Loucy (cell line): ENCODE measurements at regions not wholly inside any gene's neighbourhood (a gene's known extent, or its start where the extent isn't known, plus 50 kb on each side); places are given as distances from the start of the nearest gene placed in this dataset.

ENCODE experiments used
- H2AFZ ChIP-seq: fragments of 200-600 bp; sonication (generic); 2 replicates; pipeline ENCODE4 v1.6.0; 2016; ENCODE audit warnings: antibody characterized with exemption, mild to moderate bottlenecking, low read length, moderate library complexity
- H3F3A ChIP-seq: fragments of 200-600 bp; 2 replicates; pipeline ENCODE4 v1.6.0; 2016; ENCODE audit warnings: antibody characterized with exemption, low read depth, mild to moderate bottlenecking
- H3K27me3 ChIP-seq: fragments of 200-600 bp; sonication (generic); 2 replicates; pipeline ENCODE4 v1.6.1; 2014; ENCODE audit warnings: low read length, mild to moderate bottlenecking; ENCODE audit not compliant: insufficient read depth, poor library complexity, severe bottlenecking
- H3K36me3 ChIP-seq: fragments of 200-600 bp; sonication (generic); 2 replicates; pipeline ENCODE4 v1.6.1; 2016; ENCODE audit warnings: low read length; ENCODE audit not compliant: insufficient read depth
- H3K4me1 ChIP-seq: fragments of 200-600 bp; sonication (generic); 2 replicates; pipeline ENCODE4 v1.5.1; 2014; ENCODE audit warnings: low read length, mild to moderate bottlenecking; ENCODE audit not compliant: insufficient read depth, poor library complexity, severe bottlenecking
- H3K4me2 ChIP-seq: fragments of 200-600 bp; sonication (generic); 2 replicates; pipeline ENCODE4 v1.6.0; 2014; ENCODE audit warnings: antibody characterized with exemption, low read length, low read depth, mild to moderate bottlenecking; ENCODE audit not compliant: poor library complexity, severe bottlenecking
- H3K4me3 ChIP-seq: fragments of 200-600 bp; sonication (generic); 2 replicates; pipeline ENCODE4 v1.5.1; 2014; ENCODE audit warnings: low read length, mild to moderate bottlenecking, mixed read lengths; ENCODE audit not compliant: poor library complexity, severe bottlenecking
- H3K79me2 ChIP-seq: fragments of 200-600 bp; sonication (generic); 2 replicates; pipeline ENCODE4 v1.6.1; 2014; ENCODE audit warnings: low read length; ENCODE audit not compliant: insufficient read depth
- H3K9ac ChIP-seq: fragments of 200-600 bp; sonication (generic); 2 replicates; pipeline ENCODE4 v1.6.0; 2014; ENCODE audit warnings: mild to moderate bottlenecking, low read depth, low read length, moderate library complexity; ENCODE audit not compliant: poor library complexity, severe bottlenecking
- H3K9me2 ChIP-seq: fragments of 200-600 bp; sonication (generic); replicated peaks from 2 replicates; pipeline ENCODE4 v1.6.1; 2016; ENCODE audit warnings: low read depth, low read length, mixed read lengths
- H3K9me3 ChIP-seq: fragments of 200-600 bp; sonication (generic); 2 replicates; pipeline ENCODE4 v1.6.1; 2014; ENCODE audit warnings: mild to moderate bottlenecking, antibody characterized with exemption, low read length, low read depth; ENCODE audit not compliant: insufficient read depth
- H4K20me1 ChIP-seq: fragments of 200-600 bp; sonication (generic); 2 replicates; pipeline ENCODE4 v1.6.0; 2014; ENCODE audit warnings: antibody characterized with exemption, low read length, mild to moderate bottlenecking; ENCODE audit not compliant: insufficient read depth, poor library complexity, severe bottlenecking
- EZH2phosphoT487 ChIP-seq: fragments of 200-600 bp; IDR thresholded peaks from 2 replicates; pipeline ENCODE4 v1.6.1; 2018; ENCODE audit warnings: antibody characterized with exemption, mild to moderate bottlenecking, moderate library complexity, borderline replicate concordance
- TF ChIP-seq, protein P1 (sequence below): fragments of 200-600 bp; sonication (generic); conservative IDR thresholded peaks from 2 replicates; pipeline ENCODE4 v1.5.1; 2014; ENCODE audit warnings: mild to moderate bottlenecking, antibody characterized with exemption, low read length

DNA sequence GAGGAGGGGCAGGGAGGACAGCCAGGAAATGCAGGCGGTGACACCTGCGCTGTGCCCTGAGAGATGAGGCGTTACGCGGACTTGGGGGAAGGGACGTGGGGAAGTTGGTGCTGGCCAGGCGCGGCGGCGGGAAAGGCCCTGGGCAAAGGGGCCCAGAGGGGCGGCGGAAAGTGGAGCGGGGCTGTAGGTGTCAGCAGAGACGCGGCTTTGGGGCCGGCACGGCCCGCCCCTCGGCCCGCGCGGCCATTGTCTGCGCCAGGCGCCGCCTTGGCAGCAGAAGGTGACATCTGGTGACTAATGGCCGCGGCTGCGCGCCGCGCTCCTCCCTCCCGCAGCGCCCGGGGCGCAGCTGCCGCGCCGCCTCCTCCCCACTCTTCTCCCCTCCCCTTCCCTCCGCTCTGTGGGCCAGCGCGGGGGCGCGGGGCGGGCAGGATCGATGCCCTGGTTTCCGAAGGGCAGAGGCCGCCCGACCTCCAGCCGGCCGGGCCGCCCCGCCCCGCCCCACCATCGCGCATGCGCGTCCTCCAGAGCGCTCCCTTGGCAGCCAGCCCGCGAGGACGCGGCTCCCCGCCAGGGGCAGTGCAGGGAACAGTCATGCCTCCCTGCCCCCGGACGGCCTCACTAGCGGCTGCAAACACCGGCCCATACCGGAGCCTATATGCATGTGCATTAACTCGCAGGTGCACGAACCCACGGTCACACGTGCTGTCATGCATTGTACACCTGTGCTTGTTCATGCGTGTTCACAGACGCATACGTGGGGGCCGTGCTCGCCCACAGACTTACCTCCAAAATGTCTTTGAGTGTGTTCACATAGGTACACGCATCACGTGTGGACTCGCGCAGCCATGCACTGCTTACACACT is 269.6 kb downstream of the RPS24 start:
- Histone ChIP-seq H3K4me2 (peak overlapping the region; percentile 94), H2AFZ (peak overlapping the region; percentile 76), H3K4me1 (peaks cover 24% of the 10 kb centered on the region), H3K9me3 (no peaks in the 10 kb centered on the region), H3K9ac (peak overlapping the region; percentile 90), H3K4me3 (peak overlapping the region; percentile 78), H3K27me3 (no peaks in the 10 kb centered on the region), H4K20me1 (no peaks in the 10 kb centered on the region), H3K36me3 (no peaks in the 10 kb centered on the region), H3F3A (peaks cover 3% of the 10 kb centered on the region; the same call in 1 of the 2 replicates), H3K79me2 (no peaks in the 10 kb centered on the region), H3K9me2 (no peaks in the 10 kb centered on the region)
- TF ChIP-seq, protein P1, sequence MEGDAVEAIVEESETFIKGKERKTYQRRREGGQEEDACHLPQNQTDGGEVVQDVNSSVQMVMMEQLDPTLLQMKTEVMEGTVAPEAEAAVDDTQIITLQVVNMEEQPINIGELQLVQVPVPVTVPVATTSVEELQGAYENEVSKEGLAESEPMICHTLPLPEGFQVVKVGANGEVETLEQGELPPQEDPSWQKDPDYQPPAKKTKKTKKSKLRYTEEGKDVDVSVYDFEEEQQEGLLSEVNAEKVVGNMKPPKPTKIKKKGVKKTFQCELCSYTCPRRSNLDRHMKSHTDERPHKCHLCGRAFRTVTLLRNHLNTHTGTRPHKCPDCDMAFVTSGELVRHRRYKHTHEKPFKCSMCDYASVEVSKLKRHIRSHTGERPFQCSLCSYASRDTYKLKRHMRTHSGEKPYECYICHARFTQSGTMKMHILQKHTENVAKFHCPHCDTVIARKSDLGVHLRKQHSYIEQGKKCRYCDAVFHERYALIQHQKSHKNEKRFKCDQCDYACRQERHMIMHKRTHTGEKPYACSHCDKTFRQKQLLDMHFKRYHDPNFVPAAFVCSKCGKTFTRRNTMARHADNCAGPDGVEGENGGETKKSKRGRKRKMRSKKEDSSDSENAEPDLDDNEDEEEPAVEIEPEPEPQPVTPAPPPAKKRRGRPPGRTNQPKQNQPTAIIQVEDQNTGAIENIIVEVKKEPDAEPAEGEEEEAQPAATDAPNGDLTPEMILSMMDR, result peak; percentile 62
- TF ChIP-seq EZH2phosphoT487, result no peak

DNA sequence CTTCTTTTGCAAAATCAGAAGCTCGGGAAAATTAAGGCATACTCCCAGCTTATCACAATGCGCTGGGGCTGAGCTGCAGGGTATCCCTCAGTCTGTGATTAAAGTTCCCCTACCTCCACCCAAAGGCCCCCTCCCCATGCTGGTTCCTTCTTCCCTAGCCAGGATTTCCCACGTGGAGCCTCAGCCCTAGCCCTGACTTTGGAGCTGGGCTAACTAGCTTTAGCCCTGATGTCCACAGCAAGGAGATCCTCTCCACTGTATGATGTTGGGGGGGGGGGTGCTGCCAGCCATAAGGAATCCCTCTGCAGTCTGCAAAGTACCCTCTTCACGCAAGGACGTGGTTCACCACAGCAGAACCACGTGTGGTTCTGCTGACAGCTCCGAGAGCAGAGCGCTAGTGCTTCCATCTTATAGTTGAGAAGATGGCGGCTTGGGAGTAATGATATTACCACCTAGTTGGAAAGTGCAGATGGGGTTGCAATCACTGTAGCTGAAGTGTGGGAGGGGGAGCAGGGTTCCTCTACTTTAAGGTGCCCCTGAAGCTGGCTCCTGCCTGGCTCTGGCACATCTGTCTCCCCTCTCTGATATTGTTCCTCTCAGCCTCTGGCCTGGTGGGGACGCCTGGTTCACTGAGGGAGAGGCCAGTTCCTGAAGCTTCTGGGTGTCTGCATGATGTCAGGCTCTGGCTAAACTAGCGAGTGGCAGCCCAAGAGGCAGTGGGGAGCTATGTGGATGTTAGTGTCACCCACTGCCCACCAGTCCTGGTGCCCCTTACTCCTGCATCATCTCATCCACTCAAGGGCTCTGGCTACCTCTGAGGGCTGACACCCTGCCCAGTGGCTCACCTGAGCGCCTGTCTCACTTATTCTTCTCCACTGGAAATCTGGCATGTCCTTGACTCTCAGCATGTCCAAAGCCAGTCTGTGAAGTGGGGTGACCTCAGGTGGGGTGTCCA is 270.7 kb downstream of the RPS24 start:
- Histone ChIP-seq H3K36me3 (no peaks in the 10 kb centered on the region), H3K79me2 (no peaks in the 10 kb centered on the region), H3K4me3 (no peak overlapping the region), H3K9ac (no peak overlapping the region), H3F3A (peaks cover 3% of the 10 kb centered on the region; the same call in 1 of the 2 replicates), H3K9me3 (no peaks in the 10 kb centered on the region), H3K27me3 (no peaks in the 10 kb centered on the region), H3K4me1 (peaks cover 24% of the 10 kb centered on the region), H3K4me2 (peak overlapping the region; percentile 44), H2AFZ (peak overlapping the region; percentile 69), H3K9me2 (no peaks in the 10 kb centered on the region), H4K20me1 (no peaks in the 10 kb centered on the region)
- no peak for TF ChIP-seq EZH2phosphoT487
- TF ChIP-seq, protein P1, result no peak

DNA sequence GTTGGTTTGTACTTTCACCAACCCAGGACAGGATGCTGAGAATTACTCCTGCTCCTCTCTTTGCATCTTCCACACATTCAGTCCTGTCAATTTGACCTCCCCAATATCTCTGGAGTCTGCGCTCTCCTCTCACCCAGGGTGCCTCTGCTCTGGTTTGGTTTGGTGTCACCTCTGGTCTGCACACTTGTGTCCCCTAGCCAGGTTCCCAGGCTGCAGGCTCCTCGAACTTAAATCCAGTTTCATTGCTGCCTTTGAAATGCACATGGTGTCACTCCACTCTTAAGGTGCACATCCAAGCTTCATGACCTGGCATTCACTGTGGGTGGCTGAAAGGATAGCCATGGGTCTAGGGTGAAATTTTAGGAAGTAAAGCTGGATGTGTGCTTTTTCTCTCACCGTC is 271.6 kb downstream of the RPS24 start:
- Histone ChIP-seq H3K36me3 (no peaks in the 10 kb centered on the region), H3K9me2 (no peaks in the 10 kb centered on the region), H3K27me3 (no peaks in the 10 kb centered on the region), H3K4me2 (no peak overlapping the region), H3K4me1 (peaks cover 24% of the 10 kb centered on the region), H2AFZ (no peak overlapping the region), H3K9ac (no peak overlapping the region), H3K79me2 (no peaks in the 10 kb centered on the region), H3F3A (peaks cover 3% of the 10 kb centered on the region; the same call in 1 of the 2 replicates), H3K4me3 (no peak overlapping the region), H3K9me3 (no peaks in the 10 kb centered on the region), H4K20me1 (no peaks in the 10 kb centered on the region)
- TF ChIP-seq, protein P1, result no peak
- TF ChIP-seq EZH2phosphoT487, result no peak
